Mucosa of descending colon (tissue), 3 donors: ENCODE measurements at regions not wholly inside any gene's neighbourhood (a gene's known extent, or its start where the extent isn't known, plus 50 kb on each side); places are given as distances from the start of the nearest gene placed in this dataset. TPM values are rescaled to one million over a fixed set of nuclear protein-coding genes. Genes with fewer than 3 reads are reported as not detected.

Experiments used
- ATAC-seq: fragments of 200-7000 bp; cut with Tn5 transposase; one replicate; pipeline ENCODE4 v1.9.1; 2020; ENCODE audit warnings: mild to moderate bottlenecking, moderate library complexity
- DNase-seq, 3 donors: peaks; one replicate each; pipeline ENCODE4 v3.0.0-alpha.2; 2020
- H3K36me3 ChIP-seq: fragments of 200-600 bp; one replicate; pipeline ENCODE4 v1.8.0; 2021; ENCODE audit warnings: low read depth, mild to moderate bottlenecking
- H3K4me1 ChIP-seq: fragments of 200-600 bp; one replicate; pipeline ENCODE4 v1.8.0; 2021; ENCODE audit warnings: low read depth, mild to moderate bottlenecking
- H3K4me3 ChIP-seq: fragments of 200-600 bp; one replicate; pipeline ENCODE4 v1.8.0; 2021; ENCODE audit warnings: mild to moderate bottlenecking
- H3K9me3 ChIP-seq: fragments of 200-600 bp; one replicate; pipeline ENCODE4 v1.8.0; 2021; ENCODE audit warnings: mild to moderate bottlenecking
- CTCF ChIP-seq: fragments of 200-600 bp; IDR thresholded peaks from one replicate; pipeline ENCODE4 v1.8.0; 2022; ENCODE audit warnings: antibody characterized with exemption, mild to moderate bottlenecking
- intact Hi-C, 2 donors: fragments of 100-400 bp; cut with DNase I in 1 of 2; cut with micrococcal nuclease in 1 of 2; formaldehyde crosslinking; loops; one replicate each; pipeline versions ENCODE4 v1.11.0 to v1.11.1; 2022; cut with DNase I, micrococcal nuclease
- microRNA-seq: library from miRNA; unstranded; fragments of <30 nt; microRNA quantifications from one replicate; pipeline ENCODE4, GENCODE V29; 2019
- donor health status: DM: no; HTN: no; CAD: no; lungs with moderate emphysema.
- donor health status: DM: no; HTN: no; CAD: no.
- donor health status: DM: no; HTN: yes; CAD: no.

- intact Hi-C loops = no loop called here
- DNase-seq = no peak
- H3K4me1 ChIP-seq = no peaks in the 10 kb centered on the region
- H3K4me3 ChIP-seq = no peak overlapping the region
- no peaks in the 10 kb centered on the region for H3K9me3 ChIP-seq
- ATAC-seq = no peak
- H3K36me3 ChIP-seq = no peaks in the 10 kb centered on the region
- no peak for TF ChIP-seq CTCF
Observed at GRCh38 chr5:96015709-96016108, 54.1 kb upstream of the ELL2 start.

GRCh38 chr5:96014395-96014794, 52.7 kb upstream of the ELL2 start:
- intact Hi-C loops = no loop called here
- Histone ChIP-seq H3K36me3 (no peaks in the 10 kb centered on the region), H3K4me1 (no peaks in the 10 kb centered on the region), H3K4me3 (no peak overlapping the region), H3K9me3 (no peaks in the 10 kb centered on the region)
- no peak for ATAC-seq
- no peak for TF ChIP-seq CTCF
- no peak for DNase-seq

GRCh38 chr5:96013254-96013653, 51.6 kb upstream of the ELL2 start:
- DNase-seq (no peak), ATAC-seq (no peak)
- no peak for TF ChIP-seq CTCF
- H3K9me3 ChIP-seq = no peaks in the 10 kb centered on the region
- no peaks in the 10 kb centered on the region for H3K36me3 ChIP-seq
- H3K4me3 ChIP-seq = no peak overlapping the region
- no peaks in the 10 kb centered on the region for H3K4me1 ChIP-seq
- intact Hi-C loops = no loop called here

GRCh38 chr5:96012399-96012798, 50.7 kb upstream of the ELL2 start:
- ATAC-seq (no peak), DNase-seq (no peak)
- no peak for TF ChIP-seq CTCF
- intact Hi-C loops = no loop called here
- no peaks in the 10 kb centered on the region for H3K36me3 ChIP-seq
- no peaks in the 10 kb centered on the region for H3K9me3 ChIP-seq
- H3K4me1 ChIP-seq = no peaks in the 10 kb centered on the region
- no peak overlapping the region for H3K4me3 ChIP-seq

Small RNA genes in the stretch of these regions (microRNA-seq; reads per million reads assigned to microRNA genes)
- gene MIR583 = not detected
